ENCODE measurements at regions not wholly inside any gene's neighbourhood (a gene's known extent, or its start where the extent isn't known, plus 50 kb on each side); places are given as distances from the start of the nearest gene placed in this dataset.
"Not testable (repeated sequence)": the region's sequence is repeated elsewhere in the genome, so short reads cannot be mapped to it uniquely, and the experiment has no call there.

- no peak for DNase-seq (ENCODE audit: low read depth)
Measured at GRCh38 chr15:30030345-30030744, 52.4 kb upstream of the GOLGA8J start.

GRCh38 chr15:30023798-30024295 lies 58.9 kb upstream of the GOLGA8J start:
- peak; percentile 42 for DNase-seq (ENCODE audit: low read depth)

DNA sequence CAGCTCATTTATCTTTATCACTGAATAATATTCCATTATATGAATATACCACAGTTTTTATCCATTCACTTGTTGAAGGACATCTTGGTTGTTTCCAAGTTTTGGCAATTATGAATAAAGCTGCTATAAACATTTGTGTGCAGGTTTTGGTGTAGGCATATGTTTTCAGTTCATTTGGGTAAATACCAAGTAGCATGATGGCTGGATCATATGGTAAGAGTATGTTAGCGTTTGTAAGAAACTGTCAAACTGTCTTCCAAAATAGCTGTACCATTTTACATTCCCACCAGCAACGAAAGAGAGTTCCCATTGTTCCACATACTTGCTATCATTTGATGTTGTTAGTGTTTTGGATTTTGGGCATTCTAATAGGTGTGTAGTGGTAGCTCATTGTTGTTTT lies 72.0 kb upstream of the GOLGA8J start:
- DNase-seq (ENCODE audit: low read depth): no peak

DNA sequence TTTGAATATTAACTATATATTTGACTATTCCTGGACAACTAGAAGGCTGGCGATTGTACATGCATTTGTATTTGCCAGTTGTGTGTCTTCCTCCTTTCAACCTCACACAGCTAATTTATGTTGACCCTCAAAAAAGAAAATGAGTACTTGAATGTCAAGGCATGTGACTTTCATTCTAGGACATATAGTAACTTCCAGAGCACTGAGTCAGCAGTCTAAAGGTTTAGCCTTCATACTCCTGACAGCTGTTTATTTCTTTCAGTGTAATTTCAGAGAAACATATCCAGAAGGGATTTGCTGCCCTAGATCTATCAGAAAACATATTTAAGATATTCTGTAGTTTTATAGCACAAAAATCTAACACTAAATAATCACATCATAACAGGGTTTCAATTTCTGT lies 74.6 kb upstream of the GOLGA8J start:
- DNase-seq (ENCODE audit: low read depth): no peak

DNA sequence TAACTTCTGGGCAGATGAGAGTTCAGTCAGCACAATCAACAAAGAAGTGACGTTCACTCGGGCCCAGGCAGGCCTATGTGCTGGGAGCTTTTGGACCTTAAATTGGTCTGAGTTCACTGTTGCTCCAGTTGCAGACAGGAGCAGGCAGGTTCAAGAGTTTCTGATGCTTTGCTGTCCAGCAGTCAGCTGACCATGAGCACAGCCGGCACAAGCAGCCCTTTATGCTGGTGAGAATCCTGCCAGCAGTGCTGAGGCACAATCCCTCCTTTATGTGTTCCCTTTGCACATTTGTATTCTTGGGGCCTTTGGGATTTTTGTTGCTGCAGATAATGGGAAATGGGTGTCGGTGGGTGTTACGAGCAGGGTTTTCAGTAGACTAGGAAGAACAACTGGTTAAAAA lies 81.2 kb upstream of the GOLGA8J start:
- DNase-seq (ENCODE audit: low read depth): no peak

- DNase-seq (ENCODE audit: low read depth): no peak
Measured at GRCh38 chr15:29998033-29998432, 84.7 kb upstream of the GOLGA8J start.

GRCh38 chr15:29997499-29997898 lies 85.3 kb upstream of the GOLGA8J start:
- no peak for DNase-seq (ENCODE audit: low read depth)

DNA sequence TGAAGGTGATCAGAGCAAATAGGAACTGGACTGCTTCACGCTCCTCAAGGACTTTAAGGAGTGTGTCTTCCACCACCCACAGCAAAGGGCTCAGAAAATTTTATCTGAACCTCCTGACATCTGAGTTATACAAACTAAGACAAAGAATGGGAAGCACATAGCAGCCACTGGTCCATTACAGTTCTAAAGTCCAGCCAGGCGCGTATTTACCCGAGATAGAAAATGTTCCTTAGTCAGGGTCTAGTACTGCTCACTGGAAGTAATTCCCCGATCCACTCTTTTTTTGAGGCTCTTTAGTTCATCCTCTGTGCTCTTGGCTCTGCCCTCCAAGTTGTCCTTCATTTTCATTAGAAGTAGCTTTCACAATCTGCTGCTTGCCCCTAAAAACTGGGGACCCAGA lies 88.5 kb upstream of the GOLGA8J start:
- DNase-seq (ENCODE audit: low read depth): no peak

GRCh38 chr15:29990954-29991353 lies 91.8 kb upstream of the GOLGA8J start:
- no peak for DNase-seq (ENCODE audit: low read depth)

GRCh38 chr15:29990035-29990434 lies 92.7 kb upstream of the GOLGA8J start:
- no peak for DNase-seq (ENCODE audit: low read depth)

DNA sequence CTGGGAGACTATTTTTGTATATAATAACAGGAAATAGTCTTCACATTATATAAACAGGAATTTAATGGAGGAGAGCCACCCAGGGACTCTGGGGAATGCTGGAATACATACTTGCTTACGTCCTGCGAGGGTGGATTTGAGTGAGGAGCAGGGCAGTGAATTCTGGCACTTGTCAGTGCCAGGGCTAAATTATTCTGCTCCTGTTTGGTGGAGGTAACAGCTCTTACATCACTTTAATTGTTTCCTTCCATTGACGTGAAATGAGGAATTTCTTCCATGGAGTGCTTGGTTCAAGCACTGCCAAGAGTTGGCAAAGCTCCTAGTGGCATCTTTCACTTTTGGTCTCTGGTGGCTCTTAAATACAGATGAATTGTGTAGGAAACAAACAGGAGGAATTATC lies 94.1 kb upstream of the GOLGA8J start:
- DNase-seq (ENCODE audit: low read depth): no peak

DNA sequence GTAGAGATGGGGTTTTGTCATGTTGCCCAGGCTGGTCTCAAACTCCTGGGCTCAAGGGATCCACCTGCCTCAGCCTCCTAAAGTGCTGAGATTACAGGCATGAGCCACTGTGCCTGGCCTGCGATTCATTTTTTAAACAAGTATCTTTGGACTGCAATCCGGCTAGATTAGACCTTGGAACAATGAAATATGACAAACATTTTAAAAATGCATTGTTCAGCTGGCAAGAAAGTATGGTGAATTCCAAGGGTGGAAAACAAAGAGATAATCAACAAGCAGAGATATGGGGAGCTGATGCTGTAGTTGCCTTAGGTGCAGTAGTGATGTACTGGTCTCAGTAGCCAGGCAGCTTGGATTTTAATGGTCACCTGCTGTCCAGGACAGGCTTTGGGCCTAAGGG lies 95.8 kb upstream of the GOLGA8J start:
- DNase-seq (ENCODE audit: low read depth): no peak

- DNase-seq (ENCODE audit: low read depth): peak; percentile 86
Measured at GRCh38 chr15:29978411-29979382, 104.1 kb upstream of the GOLGA8J start.

GRCh38 chr15:29974056-29974455 lies 108.7 kb upstream of the GOLGA8J start:
- DNase-seq (ENCODE audit: low read depth): not testable (repeated sequence)

- peak; percentile 57 for DNase-seq (ENCODE audit: low read depth)
Measured at GRCh38 chr15:29972051-29972450, 110.7 kb upstream of the GOLGA8J start.

GRCh38 chr15:29970402-29970695 lies 112.4 kb upstream of the GOLGA8J start:
- DNase-seq (ENCODE audit: low read depth): peak; percentile 61

DNA sequence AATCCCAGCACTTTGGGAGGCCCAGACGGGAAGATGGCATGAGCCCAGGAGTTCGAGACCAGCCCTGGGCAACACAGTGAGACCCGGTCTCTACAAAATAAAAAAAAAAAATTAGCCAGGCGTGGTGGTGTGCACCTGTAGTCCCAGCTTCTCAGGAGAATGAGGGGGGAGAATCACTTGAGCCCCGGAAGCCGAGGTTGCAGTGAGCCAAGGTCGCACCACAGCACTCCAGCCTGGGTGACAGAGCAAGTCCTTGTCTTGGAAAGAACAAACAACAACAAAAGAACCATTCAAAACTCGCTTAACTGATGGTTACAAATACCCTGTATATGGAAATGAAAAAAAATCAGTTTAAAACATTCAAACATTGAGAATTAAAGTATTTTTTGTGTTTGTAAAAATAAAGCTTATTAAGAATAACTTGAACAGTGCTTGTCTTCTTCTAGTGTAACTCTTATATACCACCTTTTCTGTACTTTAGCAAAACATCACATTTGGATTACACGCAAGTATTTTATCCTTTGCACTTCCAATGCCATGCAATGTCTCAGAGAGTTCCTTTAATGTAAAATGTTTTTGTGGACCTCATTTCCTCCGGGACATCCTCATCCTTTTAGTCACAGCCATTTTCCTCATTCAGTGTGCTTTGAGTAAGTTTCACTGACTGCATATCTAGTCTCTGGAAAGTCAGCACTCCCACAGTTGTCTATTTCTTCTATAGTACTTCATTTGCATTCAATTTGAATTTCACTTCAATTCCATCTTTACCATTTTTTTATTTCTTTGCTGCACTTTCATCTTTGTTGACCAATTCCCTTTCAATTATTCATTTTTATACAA lies 113.0 kb upstream of the GOLGA8J start:
- no peak for DNase-seq (ENCODE audit: low read depth)

- DNase-seq (ENCODE audit: low read depth): no peak
Measured at GRCh38 chr15:29968895-29969561, 113.7 kb upstream of the GOLGA8J start.

GRCh38 chr15:29968099-29968894 lies 114.5 kb upstream of the GOLGA8J start:
- no peak for DNase-seq (ENCODE audit: low read depth)

DNA sequence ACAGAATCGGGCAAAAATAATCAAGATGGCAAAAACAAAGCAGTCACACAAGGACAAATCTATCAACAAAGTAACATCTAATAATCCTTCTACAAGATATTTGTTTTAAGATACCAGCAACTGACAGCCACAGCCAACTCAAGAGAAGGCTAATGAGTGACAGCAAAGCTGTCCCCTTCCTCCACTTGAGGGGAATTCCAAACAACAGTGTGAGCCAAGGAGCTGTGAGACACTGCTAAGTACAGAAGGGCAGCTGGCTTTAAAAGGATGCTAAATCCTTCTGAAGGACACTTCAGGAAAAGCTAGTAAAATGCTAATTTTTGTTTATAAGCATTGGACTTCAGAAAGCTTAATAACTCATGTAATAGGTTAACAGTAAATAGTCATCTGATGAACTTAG lies 120.3 kb upstream of the GOLGA8J start:
- DNase-seq (ENCODE audit: low read depth): no peak

DNA sequence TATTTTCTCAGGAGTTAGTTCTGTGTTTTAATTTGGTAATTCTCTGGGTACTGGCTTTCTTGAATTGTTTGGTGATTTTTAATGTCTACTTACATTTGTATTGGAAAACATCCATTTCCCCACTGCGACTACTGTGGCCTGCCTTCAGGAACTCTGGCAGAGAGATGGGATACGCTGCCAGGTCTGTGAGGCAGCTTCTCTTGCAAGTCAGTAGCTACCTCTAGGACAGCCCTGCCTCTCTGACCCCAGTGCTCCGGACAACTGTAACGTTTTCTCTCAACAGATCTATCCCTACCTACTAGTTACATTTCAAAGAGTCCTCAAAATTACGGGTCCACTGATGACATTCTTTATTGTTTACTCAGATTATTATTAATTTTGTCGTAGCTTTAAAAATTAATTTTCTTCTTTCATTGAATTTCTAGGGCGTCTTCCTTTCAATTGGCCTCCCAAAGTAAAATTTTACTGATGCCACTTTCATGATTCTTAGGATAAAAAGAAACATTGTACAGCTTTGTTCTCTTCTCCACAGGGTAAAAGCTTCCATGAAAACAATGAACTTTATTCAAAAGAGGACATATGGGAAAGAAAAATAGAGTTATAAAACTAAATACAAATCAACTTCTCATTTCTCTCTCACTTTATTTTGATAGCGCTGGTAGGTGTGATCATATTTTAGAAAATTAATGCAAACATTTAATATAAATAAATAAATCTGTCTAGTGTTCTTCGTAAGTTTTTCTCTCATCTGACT lies 123.2 kb upstream of the GOLGA8J start:
- no peak for DNase-seq (ENCODE audit: low read depth)

All from renal cortical epithelial cell (primary cell).